GM12873 (cell line): ENCODE measurements at regions not wholly inside any gene's neighbourhood (a gene's known extent, or its start where the extent isn't known, plus 50 kb on each side); places are given as distances from the start of the nearest gene placed in this dataset.

Experiments used
- TF ChIP-seq, protein P1 (sequence below): IDR thresholded peaks from 2 replicates; pipeline ENCODE4 v1.5.1; 2012; ENCODE audit warnings: low read depth, mild to moderate bottlenecking, moderate library complexity, low read length, control low read depth; ENCODE audit not compliant: insufficient read depth; ENCODE audit errors: missing control alignments

DNA sequence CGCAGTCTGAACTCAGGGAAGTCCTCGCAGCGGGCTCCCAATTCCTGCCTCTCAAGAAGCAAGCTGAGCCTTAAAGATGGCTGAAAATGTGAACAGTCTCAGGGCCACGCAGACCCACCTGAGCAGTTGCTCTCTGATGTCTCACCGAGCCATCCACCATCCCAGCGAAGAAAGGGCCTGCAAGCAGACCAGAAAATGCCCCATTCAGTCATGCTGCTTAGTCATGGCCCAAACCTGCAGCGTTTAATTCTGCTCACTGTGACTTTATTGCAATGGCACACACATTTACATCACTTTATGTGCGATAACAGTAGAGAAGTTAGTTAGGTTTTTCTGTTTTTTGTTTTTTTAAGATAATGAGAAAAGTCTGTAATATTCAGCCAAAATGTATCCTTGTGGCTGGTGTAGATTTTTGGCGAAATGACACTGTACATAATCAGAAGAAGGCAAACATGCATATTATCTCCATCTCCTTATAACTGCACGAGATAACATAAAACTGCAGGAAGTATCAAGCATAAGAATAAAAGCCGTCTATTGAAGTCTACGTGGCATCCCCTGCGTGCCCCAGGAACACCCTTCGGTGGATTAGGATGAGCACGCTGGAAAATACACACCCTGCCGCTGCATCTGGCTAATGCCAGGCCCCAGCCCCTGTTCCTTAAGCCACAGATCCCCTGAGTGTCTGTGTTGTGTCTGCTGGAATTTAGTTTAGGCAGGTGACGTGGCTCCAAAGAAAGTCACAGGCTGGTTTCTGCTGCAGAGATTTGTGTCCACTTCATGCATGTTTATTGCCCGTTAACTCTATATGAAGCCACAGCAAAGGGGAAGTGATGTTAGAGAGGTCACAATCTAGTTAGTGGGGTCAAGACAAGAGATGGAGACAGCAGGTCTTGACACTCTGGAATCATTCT, 119.8 kb upstream of the IRF2BP2 start:
- TF ChIP-seq, protein P1, sequence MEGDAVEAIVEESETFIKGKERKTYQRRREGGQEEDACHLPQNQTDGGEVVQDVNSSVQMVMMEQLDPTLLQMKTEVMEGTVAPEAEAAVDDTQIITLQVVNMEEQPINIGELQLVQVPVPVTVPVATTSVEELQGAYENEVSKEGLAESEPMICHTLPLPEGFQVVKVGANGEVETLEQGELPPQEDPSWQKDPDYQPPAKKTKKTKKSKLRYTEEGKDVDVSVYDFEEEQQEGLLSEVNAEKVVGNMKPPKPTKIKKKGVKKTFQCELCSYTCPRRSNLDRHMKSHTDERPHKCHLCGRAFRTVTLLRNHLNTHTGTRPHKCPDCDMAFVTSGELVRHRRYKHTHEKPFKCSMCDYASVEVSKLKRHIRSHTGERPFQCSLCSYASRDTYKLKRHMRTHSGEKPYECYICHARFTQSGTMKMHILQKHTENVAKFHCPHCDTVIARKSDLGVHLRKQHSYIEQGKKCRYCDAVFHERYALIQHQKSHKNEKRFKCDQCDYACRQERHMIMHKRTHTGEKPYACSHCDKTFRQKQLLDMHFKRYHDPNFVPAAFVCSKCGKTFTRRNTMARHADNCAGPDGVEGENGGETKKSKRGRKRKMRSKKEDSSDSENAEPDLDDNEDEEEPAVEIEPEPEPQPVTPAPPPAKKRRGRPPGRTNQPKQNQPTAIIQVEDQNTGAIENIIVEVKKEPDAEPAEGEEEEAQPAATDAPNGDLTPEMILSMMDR = no peak

DNA sequence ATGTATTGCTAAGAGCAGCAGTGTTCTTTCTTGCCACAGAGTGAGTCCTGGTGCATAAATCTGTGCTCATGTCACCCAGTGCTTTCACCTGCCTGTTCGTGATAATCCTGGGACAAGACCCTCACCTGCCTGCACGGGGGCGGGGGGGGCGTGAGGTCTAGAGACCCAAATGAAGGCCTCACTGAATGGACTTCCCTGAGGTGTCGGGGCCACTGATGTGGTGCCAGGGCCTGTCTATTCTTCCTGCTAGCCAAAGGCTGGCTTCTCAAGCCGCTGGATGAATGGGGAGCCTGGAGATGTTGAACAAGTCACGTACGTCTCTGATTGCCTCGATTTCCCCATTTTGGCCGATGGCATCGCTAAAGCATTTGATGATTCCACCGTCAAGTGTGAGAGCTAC, 118.8 kb upstream of the IRF2BP2 start:
- TF ChIP-seq, protein P1 = no peak

DNA sequence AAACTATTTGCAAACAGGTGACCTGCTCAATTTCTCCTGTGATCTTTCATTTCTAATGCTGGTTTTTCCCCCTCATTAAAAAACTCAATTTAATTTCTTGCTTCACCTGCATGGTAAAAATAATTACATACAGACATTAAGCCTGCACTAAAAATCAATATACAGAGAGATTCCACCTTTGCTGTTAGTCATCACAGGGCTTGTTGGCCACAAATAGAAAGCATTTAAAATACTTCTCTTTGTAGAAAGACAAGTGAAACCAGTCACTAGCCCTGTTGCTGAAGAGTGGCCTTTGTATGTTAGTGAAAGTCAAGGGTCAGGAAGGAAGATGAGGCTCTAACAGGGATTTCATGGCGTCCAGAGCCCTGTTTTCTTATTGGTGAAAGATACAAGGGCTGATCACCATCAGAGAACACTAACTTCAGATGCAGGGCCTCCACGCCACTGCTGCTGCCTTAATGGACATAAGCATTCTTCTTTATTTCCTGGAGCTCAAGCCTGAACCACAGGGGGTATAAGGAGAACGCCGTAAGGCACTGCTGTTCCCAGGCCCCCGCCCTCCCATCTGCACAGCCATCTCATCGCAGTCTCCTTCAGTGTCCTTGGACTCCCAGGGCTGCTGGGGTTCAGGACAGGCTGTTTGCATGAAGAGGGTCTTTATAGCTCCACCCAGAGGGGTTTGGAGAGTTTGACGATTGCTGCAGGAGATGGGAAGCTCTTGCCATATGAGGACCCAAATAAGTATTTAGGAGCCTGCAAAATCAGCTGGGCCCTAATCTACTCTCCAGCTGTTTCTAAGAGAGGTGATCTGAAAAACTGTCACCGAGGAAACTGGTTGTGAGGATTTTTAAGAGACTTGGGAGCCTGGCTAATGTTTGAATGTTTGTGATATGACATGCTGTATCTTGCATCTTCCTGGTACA, 117.3 kb upstream of the IRF2BP2 start:
- TF ChIP-seq, protein P1 = no peak

DNA sequence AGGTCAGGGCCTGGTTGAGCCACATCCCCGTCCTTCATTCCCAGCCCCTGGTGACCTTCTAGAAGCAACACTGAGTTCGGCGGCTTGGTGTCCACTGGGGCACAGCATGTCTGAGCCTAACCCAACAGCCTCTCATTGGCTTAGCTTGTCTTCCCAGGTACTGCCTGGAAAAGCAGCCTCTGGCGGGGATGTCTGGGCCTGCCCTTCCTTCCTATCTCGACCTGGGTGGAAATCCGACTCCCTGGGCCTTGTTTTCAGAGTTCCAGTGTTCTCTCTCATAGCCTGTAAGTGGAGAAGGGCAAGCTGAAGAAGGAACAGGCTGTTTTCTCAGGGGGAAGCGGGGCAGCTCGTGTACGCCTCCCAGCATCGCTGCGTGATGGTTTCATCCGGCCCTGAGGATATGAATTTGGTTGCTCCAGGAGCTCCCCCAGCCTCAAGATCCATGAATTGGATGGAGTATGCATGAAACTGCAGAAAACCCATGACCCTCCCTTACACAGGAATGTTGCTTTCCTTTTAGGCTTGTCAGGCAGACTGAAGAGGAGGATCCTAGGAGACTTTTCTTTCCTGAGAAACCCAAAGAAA, 116.5 kb upstream of the IRF2BP2 start:
- TF ChIP-seq, protein P1 = no peak

DNA sequence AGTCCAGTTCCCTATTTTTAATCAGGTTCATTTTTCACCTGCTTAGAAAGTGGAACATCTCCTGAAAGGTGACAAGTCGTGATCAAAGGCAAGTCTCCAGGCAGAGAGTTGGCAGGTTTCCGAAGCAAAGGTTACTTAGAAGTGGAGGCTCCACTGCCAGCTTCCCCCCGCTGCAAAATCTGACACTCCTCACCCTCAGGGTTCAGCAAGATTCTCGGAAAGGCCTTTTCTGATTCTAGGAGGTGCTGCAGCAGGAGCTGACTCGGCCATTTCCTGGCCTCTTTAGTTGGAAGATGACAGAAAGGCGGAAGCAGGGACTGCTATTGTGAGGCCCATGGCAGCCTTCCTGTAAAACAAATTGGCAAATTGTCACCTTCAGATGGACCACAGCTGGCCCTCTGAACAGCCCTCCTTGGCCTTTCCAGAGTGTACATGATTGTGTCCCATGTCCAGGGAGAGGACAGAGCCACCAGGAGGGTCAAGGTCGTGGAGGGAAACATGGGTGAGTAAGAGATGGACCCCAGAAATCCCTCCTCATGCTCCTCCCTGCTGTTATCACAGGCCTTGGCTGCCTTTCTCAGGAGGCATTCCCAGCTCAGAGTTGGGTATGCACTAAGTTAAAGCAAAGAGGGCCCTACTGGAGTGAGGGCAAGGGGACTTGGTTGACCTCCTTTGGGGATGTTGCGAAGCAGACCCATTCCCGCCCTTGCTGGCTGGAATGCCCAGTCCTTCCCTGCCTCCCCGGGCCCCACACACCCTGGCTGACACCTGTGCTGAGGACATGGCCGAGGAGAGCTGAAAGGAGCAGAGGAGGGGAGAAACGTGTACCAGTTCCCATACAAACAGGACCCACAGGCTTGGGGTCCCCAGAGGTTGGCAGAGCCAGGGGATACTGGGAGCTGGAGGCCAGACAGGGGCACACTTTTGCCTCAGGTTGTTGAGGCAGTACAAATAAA, 115.5 kb upstream of the IRF2BP2 start:
- TF ChIP-seq, protein P1 = no peak

DNA sequence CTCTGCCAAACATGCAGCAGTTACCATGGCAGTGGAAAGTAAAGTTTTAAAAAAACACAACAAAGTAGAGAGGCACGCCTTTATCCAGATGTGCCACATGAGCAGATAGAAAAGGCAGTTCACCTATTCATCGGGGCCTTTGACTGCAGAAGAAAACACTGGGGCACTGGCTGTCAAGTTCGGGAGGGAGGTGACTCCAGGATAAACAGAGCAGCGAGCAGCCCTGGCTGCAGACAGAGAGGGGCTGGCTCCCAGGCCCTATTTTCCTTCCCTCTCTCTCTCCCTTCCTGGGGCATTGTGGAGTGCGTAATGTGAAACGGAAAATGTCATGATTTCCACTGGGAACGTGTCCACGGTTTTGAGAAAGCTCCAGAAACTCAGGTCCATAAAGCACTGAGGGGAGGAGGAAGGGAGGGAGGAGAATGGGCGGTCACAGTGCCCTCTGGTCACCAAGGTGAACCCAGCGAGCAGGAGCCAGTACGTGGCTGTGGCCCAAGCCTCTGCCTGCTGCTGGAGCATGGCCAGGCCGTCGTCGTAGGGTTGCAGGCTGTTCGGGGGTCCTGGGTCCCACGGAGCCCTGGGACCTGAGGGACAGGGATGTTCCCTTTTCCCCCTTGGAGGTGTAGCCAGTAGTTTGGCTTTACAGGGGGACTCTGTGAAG, 114.7 kb upstream of the IRF2BP2 start:
- TF ChIP-seq, protein P1 = no peak
